IgD-negative memory B cell (primary cell): ENCODE measurements at regions not wholly inside any gene's neighbourhood (a gene's known extent, or its start where the extent isn't known, plus 50 kb on each side); places are given as distances from the start of the nearest gene placed in this dataset.
A peak's percentile ranks its signal among the peaks of the same experiment; 100 is the strongest.

ENCODE experiments used
- H3K27ac Mint-ChIP-seq, 3 donors: one replicate each; pipeline ENCODE4 v1.8.0; 2020 to 2022; ENCODE audit warnings: mild to moderate bottlenecking in 3 of 3, mixed read lengths in 3 of 3, moderate library complexity in 1 of 3
- H3K27me3 Mint-ChIP-seq: one replicate; pipeline ENCODE4 v1.8.0; 2021; ENCODE audit warnings: mixed read lengths
- H3K36me3 Mint-ChIP-seq: one replicate; pipeline ENCODE4 v1.8.0; 2020; ENCODE audit warnings: mild to moderate bottlenecking, mixed read lengths
- H3K4me1 Mint-ChIP-seq, 3 donors: one replicate each; pipeline ENCODE4 v1.8.0; 2020 to 2022; ENCODE audit warnings: mixed read lengths in 3 of 3, mild to moderate bottlenecking in 1 of 3
- H3K4me3 Mint-ChIP-seq, 4 donors: one replicate each; pipeline ENCODE4 v1.8.0; 2020 to 2022; ENCODE audit warnings: mild to moderate bottlenecking in 4 of 4, mixed read lengths in 4 of 4, moderate library complexity in 3 of 4
- H3K9me3 Mint-ChIP-seq, 3 donors: one replicate each; pipeline ENCODE4 v1.8.0; 2020 to 2021; ENCODE audit warnings: mixed read lengths in 3 of 3, mild to moderate bottlenecking in 1 of 3

- Mint-ChIP-seq H3K27me3 (no peaks in the 10 kb centered on the region), H3K27ac (no peak overlapping the region), H3K4me1 (peaks cover 8 to 13% (median 9%) of the 10 kb centered on the region in 3 donors)
Observed at GRCh38 chr12:116398193-116398592, 120.7 kb upstream of the MED13L start.

GRCh38 chr12:116399055-116399454, 121.6 kb upstream of the MED13L start:
- Mint-ChIP-seq H3K9me3 (peaks cover 5 to 29% (median 6%) of the 10 kb centered on the region in 3 donors), H3K27ac (no peak overlapping the region), H3K27me3 (no peaks in the 10 kb centered on the region), H3K4me3 (no peak overlapping the region), H3K4me1 (peaks cover 7 to 14% (median 9%) of the 10 kb centered on the region in 3 donors), H3K36me3 (peaks cover 2% of the 10 kb centered on the region)

More at GRCh38 chr12:116398193-116398592, 120.7 kb upstream of the MED13L start:
- H3K4me3 Mint-ChIP-seq: no peak overlapping the region
- H3K36me3 Mint-ChIP-seq: peaks cover 2% of the 10 kb centered on the region
- H3K9me3 Mint-ChIP-seq: peaks cover 5 to 29% (median 6%) of the 10 kb centered on the region in 3 donors

GRCh38 chr12:116400636-116401372, 123.3 kb upstream of the MED13L start:
- Mint-ChIP-seq H3K27me3 (no peaks in the 10 kb centered on the region), H3K36me3 (peaks cover 2% of the 10 kb centered on the region), H3K27ac (peak overlapping the region; percentile 41 to 53 (median 44)), H3K4me3 (peak overlapping the region in 2 of 4 donors; percentile 15 to 47), H3K9me3 (peaks cover 5 to 29% (median 6%) of the 10 kb centered on the region in 3 donors), H3K4me1 (peaks cover 7 to 14% (median 9%) of the 10 kb centered on the region in 3 donors)

GRCh38 chr12:116401565-116401964, 124.1 kb upstream of the MED13L start:
- peaks cover 5 to 29% (median 6%) of the 10 kb centered on the region in 3 donors for H3K9me3 Mint-ChIP-seq
- no peaks in the 10 kb centered on the region for H3K27me3 Mint-ChIP-seq
- H3K36me3 Mint-ChIP-seq: peaks cover 2% of the 10 kb centered on the region
- no peak overlapping the region for H3K27ac Mint-ChIP-seq
- H3K4me3 Mint-ChIP-seq: no peak overlapping the region
- peaks cover 7 to 14% (median 9%) of the 10 kb centered on the region in 3 donors for H3K4me1 Mint-ChIP-seq

GRCh38 chr12:116402163-116402939, 124.9 kb upstream of the MED13L start:
- H3K4me1 Mint-ChIP-seq: peaks cover 7 to 14% (median 9%) of the 10 kb centered on the region in 3 donors
- H3K27me3 Mint-ChIP-seq: no peaks in the 10 kb centered on the region
- peak overlapping the region in 1 of 4 donors; percentile 7 for H3K4me3 Mint-ChIP-seq
- H3K27ac Mint-ChIP-seq: peak overlapping the region in 2 of 3 donors; percentile 53 to 82
- peaks cover 2% of the 10 kb centered on the region for H3K36me3 Mint-ChIP-seq
- H3K9me3 Mint-ChIP-seq: peaks cover 5 to 29% (median 6%) of the 10 kb centered on the region in 3 donors

- Mint-ChIP-seq H3K4me1 (peaks cover 7 to 14% (median 9%) of the 10 kb centered on the region in 3 donors), H3K27ac (no peak overlapping the region), H3K4me3 (no peak overlapping the region), H3K36me3 (peaks cover 2% of the 10 kb centered on the region), H3K27me3 (no peaks in the 10 kb centered on the region), H3K9me3 (peaks cover 5 to 19% (median 6%) of the 10 kb centered on the region in 3 donors)
Observed at GRCh38 chr12:116403546-116403945, 126.1 kb upstream of the MED13L start.

- Mint-ChIP-seq H3K27me3 (no peaks in the 10 kb centered on the region), H3K27ac (no peak overlapping the region), H3K4me3 (no peak overlapping the region), H3K4me1 (peaks cover 7 to 14% (median 9%) of the 10 kb centered on the region in 3 donors), H3K36me3 (no peaks in the 10 kb centered on the region), H3K9me3 (peaks cover 2 to 12% (median 6%) of the 10 kb centered on the region in 3 donors)
Observed at GRCh38 chr12:116404247-116404646, 126.8 kb upstream of the MED13L start.

- Mint-ChIP-seq H3K27me3 (no peaks in the 10 kb centered on the region), H3K36me3 (no peaks in the 10 kb centered on the region), H3K27ac (no peak overlapping the region), H3K9me3 (peaks cover 2 to 9% (median 6%) of the 10 kb centered on the region in 3 donors), H3K4me3 (no peak overlapping the region), H3K4me1 (peaks cover 9 to 14% (median 9%) of the 10 kb centered on the region in 3 donors)
Observed at GRCh38 chr12:116404913-116405611, 127.6 kb upstream of the MED13L start.

- Mint-ChIP-seq H3K27ac (no peak overlapping the region), H3K36me3 (no peaks in the 10 kb centered on the region), H3K4me1 (peaks cover 2 to 7% (median 4%) of the 10 kb centered on the region in 3 donors), H3K9me3 (peaks cover 0 to 4% (median 0%) of the 10 kb centered on the region in 3 donors), H3K27me3 (no peaks in the 10 kb centered on the region), H3K4me3 (no peak overlapping the region)
Observed at GRCh38 chr12:116406529-116406928, 129.0 kb upstream of the MED13L start.

- H3K27ac Mint-ChIP-seq: no peak overlapping the region
- H3K36me3 Mint-ChIP-seq: no peaks in the 10 kb centered on the region
- no peak overlapping the region for H3K4me3 Mint-ChIP-seq
- peaks cover 0 to 7% (median 2%) of the 10 kb centered on the region in 3 donors for H3K4me1 Mint-ChIP-seq
- no peaks in the 10 kb centered on the region for H3K27me3 Mint-ChIP-seq
- H3K9me3 Mint-ChIP-seq: no peaks in the 10 kb centered on the region
Observed at GRCh38 chr12:116408489-116409250, 131.2 kb upstream of the MED13L start.

GRCh38 chr12:116411977-116412376, 134.5 kb upstream of the MED13L start:
- H3K4me1 Mint-ChIP-seq: peaks cover 0 to 7% (median 2%) of the 10 kb centered on the region in 3 donors
- no peak overlapping the region for H3K27ac Mint-ChIP-seq
- no peaks in the 10 kb centered on the region for H3K9me3 Mint-ChIP-seq
- no peaks in the 10 kb centered on the region for H3K27me3 Mint-ChIP-seq
- no peaks in the 10 kb centered on the region for H3K36me3 Mint-ChIP-seq
- H3K4me3 Mint-ChIP-seq: no peak overlapping the region

- H3K4me3 Mint-ChIP-seq: no peak overlapping the region
- peaks cover 0 to 6% (median 2%) of the 10 kb centered on the region in 3 donors for H3K4me1 Mint-ChIP-seq
- no peaks in the 10 kb centered on the region for H3K9me3 Mint-ChIP-seq
- no peak overlapping the region for H3K27ac Mint-ChIP-seq
- no peaks in the 10 kb centered on the region for H3K36me3 Mint-ChIP-seq
- H3K27me3 Mint-ChIP-seq: no peaks in the 10 kb centered on the region
Observed at GRCh38 chr12:116414891-116415290, 137.4 kb upstream of the MED13L start.

GRCh38 chr12:116415408-116416108, 138.1 kb upstream of the MED13L start:
- no peak overlapping the region for H3K27ac Mint-ChIP-seq
- H3K36me3 Mint-ChIP-seq: no peaks in the 10 kb centered on the region
- no peaks in the 10 kb centered on the region for H3K27me3 Mint-ChIP-seq
- peaks cover 0 to 5% (median 2%) of the 10 kb centered on the region in 3 donors for H3K4me1 Mint-ChIP-seq
- no peaks in the 10 kb centered on the region for H3K9me3 Mint-ChIP-seq
- no peak overlapping the region for H3K4me3 Mint-ChIP-seq

GRCh38 chr12:116416166-116416565, 138.7 kb upstream of the MED13L start:
- H3K36me3 Mint-ChIP-seq: no peaks in the 10 kb centered on the region
- no peak overlapping the region for H3K4me3 Mint-ChIP-seq
- H3K9me3 Mint-ChIP-seq: no peaks in the 10 kb centered on the region
- no peaks in the 10 kb centered on the region for H3K4me1 Mint-ChIP-seq
- no peaks in the 10 kb centered on the region for H3K27me3 Mint-ChIP-seq
- H3K27ac Mint-ChIP-seq: no peak overlapping the region
